HG03571 (cell line): ENCODE measurements at regions not wholly inside any gene's neighbourhood (a gene's known extent, or its start where the extent isn't known, plus 50 kb on each side); places are given as distances from the start of the nearest gene placed in this dataset.

Experiments used
- ATAC-seq: cut with Tn5 transposase; IDR thresholded peaks from one replicate; pipeline ENCODE4 v1.9.1; 2021; ENCODE audit not compliant: unreplicated experiment

- ATAC-seq, result no peak
Measured at GRCh38 chr1:224846119-224846907, 83.2 kb upstream of the DNAH14 start.

DNA sequence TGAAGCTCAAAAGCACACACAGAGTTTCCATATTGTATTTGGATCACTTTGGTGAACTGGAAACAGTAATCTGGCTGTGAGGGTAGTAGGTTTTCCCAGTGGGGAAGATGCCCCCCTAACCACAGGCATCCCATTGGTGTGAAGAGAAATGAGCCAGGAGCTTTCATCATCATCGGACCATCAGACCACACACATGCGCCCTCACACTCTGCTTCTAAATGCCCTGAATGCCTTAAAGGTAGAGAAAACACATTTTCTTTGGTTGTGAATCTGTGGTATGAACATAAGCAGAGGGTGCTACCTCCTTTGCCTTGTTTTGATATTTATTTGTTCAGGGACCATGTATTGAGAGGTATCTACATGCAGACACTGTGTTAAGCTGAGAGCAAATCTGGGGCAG lies 79.0 kb upstream of the DNAH14 start:
- ATAC-seq, result no peak

DNA sequence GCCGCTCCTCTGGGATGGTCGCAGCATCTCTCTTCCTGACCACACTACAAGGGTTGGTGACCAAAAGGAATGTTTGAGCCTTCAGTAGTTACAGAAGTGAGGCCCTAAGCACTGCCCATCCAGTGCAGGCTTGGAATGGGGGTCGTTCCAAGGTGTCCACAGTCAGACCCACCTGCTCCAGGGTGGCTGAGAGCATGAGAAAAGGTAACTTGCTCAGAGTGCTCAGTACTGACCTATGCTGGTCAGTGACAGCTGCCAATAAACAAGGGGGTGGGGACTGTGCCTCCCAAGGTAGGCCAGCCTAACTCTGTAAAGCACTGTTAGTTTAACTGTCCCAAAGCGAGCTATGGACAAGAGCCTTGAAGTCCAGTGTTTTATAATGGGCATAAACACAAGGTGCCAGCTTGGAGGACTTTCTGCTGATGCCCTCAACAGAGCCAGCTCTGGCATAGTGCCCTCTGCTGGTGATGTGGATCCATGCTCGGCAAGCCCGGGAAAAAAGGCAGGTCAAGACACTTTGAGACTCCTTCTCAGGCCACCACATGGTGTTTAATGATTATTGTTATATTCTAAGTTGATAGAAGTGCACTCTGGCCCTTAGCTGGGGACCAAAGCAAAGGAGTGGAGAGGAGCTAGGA lies 78.1 kb upstream of the DNAH14 start:
- peak; percentile 58 for ATAC-seq

GRCh38 chr1:224851848-224852261 lies 77.6 kb upstream of the DNAH14 start:
- peak; percentile 30 for ATAC-seq

GRCh38 chr1:224852901-224853568 lies 76.4 kb upstream of the DNAH14 start:
- ATAC-seq, result no peak

GRCh38 chr1:224856973-224857372 lies 72.5 kb upstream of the DNAH14 start:
- no peak for ATAC-seq

GRCh38 chr1:224859651-224860050 lies 69.8 kb upstream of the DNAH14 start:
- ATAC-seq, result no peak

GRCh38 chr1:224860488-224861338 lies 68.8 kb upstream of the DNAH14 start:
- ATAC-seq, result no peak

DNA sequence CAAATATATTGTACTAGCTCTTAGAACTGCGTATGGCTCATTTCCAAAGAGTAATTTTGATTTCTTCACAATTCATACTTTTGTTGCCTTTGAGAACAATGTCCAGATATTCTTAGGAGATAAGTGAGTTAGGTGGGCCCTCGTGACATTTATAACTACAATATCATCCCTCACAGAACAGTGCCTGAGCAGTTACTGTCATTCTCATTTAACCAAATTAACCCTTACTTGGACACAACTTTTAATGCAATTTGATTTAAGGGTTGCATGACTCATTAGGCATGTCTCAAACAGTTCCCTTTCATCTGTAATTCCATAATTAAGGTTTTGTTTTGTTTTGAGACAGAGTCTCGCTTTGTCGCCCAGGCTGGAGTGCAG lies 68.1 kb upstream of the DNAH14 start:
- no peak for ATAC-seq

GRCh38 chr1:224863486-224863885 lies 66.0 kb upstream of the DNAH14 start:
- no peak for ATAC-seq

- ATAC-seq, result no peak
Measured at GRCh38 chr1:224864006-224864405, 65.5 kb upstream of the DNAH14 start.

DNA sequence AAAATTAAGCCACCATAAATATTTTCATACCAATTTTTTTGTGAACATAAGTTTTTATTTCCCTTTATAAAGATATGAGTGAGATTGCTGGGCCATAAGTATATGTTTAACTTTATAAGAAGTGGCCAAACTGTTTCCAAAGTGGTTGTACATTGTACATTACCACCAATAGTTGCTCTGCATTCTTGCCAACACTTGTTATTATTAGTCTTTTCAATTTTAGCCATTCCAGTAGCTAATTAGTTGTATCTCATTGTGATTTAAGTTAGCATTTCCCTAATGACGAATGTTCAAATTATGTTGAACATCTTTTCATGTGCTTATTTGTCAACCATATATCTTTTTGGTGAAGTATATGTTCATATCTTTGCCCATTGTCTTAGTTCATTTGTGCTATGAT lies 64.0 kb upstream of the DNAH14 start:
- no peak for ATAC-seq

GRCh38 chr1:224866940-224867339 lies 62.5 kb upstream of the DNAH14 start:
- no peak for ATAC-seq

GRCh38 chr1:224867715-224868114 lies 61.8 kb upstream of the DNAH14 start:
- no peak for ATAC-seq

GRCh38 chr1:224872832-224873433 lies 56.5 kb upstream of the DNAH14 start:
- ATAC-seq, result no peak

DNA sequence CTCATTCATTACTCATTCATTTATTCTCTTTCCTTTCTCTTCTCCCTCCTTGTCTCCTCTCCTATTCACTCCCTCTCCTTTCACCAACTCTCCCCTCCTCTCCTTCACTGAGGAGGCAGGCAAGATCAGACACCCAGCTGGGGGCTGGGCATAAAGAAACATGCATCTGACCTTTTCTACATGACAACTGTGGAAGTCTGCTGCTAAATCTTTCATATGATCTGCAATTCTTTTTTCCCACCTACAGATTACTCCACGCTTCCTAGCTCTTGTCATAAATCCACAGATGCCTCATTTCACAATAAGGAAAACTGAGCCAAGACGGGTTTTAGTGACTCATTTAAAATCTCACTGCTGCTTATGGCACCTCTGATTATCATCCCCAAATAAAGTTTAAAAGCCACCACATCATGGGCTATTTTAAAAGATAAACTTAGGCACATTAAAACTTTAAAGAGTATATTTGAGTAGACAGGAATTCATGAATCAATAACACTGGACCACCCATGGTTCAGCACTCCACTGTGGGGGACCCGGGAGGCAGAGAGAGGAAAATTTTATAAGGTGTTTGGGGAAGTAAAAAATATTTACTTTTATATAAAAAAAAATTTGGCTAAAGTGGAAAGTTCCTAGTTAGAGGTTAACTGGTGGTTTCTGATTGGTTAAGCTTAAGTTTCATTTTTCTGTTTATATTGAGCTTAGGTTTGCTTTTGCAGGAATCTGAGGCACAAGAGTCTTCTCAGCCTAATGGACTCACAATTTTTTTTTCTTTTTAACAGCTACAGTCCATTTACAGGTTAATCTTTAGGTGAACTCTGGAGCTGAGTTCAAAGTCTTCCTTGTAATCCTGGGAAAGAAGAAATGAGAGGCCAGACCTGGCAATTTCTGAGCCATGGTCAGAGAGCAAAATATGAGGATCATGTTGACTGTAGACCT lies 55.8 kb upstream of the DNAH14 start:
- ATAC-seq, result no peak

DNA sequence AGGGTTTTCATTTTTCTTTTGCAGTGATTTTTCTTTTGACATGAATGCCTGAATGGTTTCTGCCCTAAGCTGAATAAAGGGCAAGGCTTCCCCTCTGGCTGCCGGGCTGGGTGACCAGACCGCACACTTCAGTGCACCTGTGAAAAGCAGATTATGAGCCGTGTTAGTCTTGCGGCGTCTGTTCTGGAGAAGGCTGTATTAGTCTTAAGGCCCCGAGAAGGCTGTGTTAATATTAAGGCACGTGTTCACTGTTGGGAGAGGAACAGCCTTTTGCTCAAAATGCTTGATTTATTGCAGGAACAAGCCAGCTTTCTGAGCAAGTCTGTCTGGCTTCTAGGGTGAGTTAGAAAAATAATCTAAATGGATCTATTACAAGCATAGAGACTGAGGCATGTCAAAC lies 54.7 kb upstream of the DNAH14 start:
- no peak for ATAC-seq

DNA sequence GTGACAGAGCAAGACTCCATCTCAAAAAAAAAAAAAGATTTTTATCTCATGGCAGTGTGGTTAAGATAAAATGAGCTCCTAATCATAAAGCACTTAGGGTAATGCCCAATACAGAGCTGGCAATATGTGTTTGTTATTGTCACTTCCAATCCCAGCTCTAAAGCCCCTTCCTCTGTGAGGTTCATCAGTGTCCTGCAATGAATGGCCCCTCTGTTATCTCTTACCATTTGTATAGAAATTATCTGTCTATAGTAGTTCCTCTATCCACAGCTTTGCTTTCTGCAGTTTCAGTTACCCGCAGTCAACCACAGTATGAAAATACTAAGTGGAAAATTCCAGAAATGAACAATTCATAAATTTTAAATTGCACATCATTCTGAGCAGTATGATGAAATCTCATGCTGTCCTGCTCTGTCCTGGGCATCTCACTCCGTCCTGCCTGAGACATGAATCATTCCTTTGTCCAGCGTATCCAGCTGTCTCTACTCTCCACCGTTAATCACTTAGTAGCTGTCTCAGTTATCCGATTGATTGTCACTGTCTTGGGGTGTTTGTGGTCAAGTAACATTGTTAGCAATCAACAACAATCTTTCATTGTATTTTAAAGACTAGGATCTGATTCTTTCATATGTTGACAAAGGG lies 50.2 kb upstream of the DNAH14 start:
- no peak for ATAC-seq
